NB4 (cell line): ENCODE measurements at regions not wholly inside any gene's neighbourhood (a gene's known extent, or its start where the extent isn't known, plus 50 kb on each side); places are given as distances from the start of the nearest gene placed in this dataset.
A peak's percentile ranks its signal among the peaks of the same experiment; 100 is the strongest.

Experiments used
- DNase-seq: peaks from one replicate; pipeline ENCODE4 v3.0.0; 2010; ENCODE audit warnings: low read depth
- H3K4me3 ChIP-seq: one replicate; pipeline ENCODE4 v1.5.1; 2011; ENCODE audit warnings: mild to moderate bottlenecking, low read depth, low read length, moderate library complexity
- CTCF ChIP-seq: IDR thresholded peaks from one replicate; pipeline ENCODE4 v1.5.1; 2012; ENCODE audit warnings: low read depth, low read length
- MAX ChIP-seq: IDR thresholded peaks from 2 replicates; pipeline ENCODE4 v1.6.1; 2011; ENCODE audit warnings: low read depth, low read length
- MYC ChIP-seq: IDR thresholded peaks from 2 replicates; pipeline ENCODE4 v1.6.1; 2011; ENCODE audit warnings: low read depth, low read length
- POLR2A ChIP-seq: IDR thresholded peaks from 2 replicates; pipeline ENCODE4 v1.6.1; 2011; ENCODE audit warnings: mild to moderate bottlenecking; ENCODE audit not compliant: insufficient read length; ENCODE audit errors: extremely low read depth

- TF ChIP-seq POLR2A: no peak
- TF ChIP-seq MYC: no peak
- TF ChIP-seq MAX: no peak
- TF ChIP-seq CTCF: no peak
- no peak for DNase-seq
- no peak overlapping the region for H3K4me3 ChIP-seq
Observed at GRCh38 chr4:53818104-53818503, 226.8 kb upstream of the LNX1 start.

GRCh38 chr4:53816561-53816960 lies 225.3 kb upstream of the LNX1 start:
- TF ChIP-seq MAX (no peak), POLR2A (no peak), MYC (no peak), CTCF (no peak)
- no peak for DNase-seq
- H3K4me3 ChIP-seq: no peak overlapping the region

- DNase-seq: peak; percentile 6
- TF ChIP-seq MYC (no peak), POLR2A (no peak), CTCF (no peak), MAX (no peak)
- no peak overlapping the region for H3K4me3 ChIP-seq
Observed at GRCh38 chr4:53815281-53815680, 224.0 kb upstream of the LNX1 start.

GRCh38 chr4:53813998-53814397 lies 222.7 kb upstream of the LNX1 start:
- TF ChIP-seq MYC (no peak), POLR2A (no peak), MAX (no peak), CTCF (no peak)
- DNase-seq: no peak

GRCh38 chr4:53810643-53811042 lies 219.4 kb upstream of the LNX1 start:
- no peak for TF ChIP-seq POLR2A
- TF ChIP-seq MYC: no peak
- no peak for TF ChIP-seq MAX
- no peak for TF ChIP-seq CTCF
- no peak overlapping the region for H3K4me3 ChIP-seq
- no peak for DNase-seq

More at GRCh38 chr4:53813998-53814397, 222.7 kb upstream of the LNX1 start:
- H3K4me3 ChIP-seq: no peak overlapping the region

GRCh38 chr4:53809816-53810215 lies 218.5 kb upstream of the LNX1 start:
- TF ChIP-seq MAX (no peak), POLR2A (no peak), CTCF (no peak), MYC (no peak)
- no peak overlapping the region for H3K4me3 ChIP-seq
- no peak for DNase-seq
